IMR-90 (cell line): ENCODE measurements at regions not wholly inside any gene's neighbourhood (a gene's known extent, or its start where the extent isn't known, plus 50 kb on each side); places are given as distances from the start of the nearest gene placed in this dataset.

Experiments
- ATAC-seq: fragments of 200-7000 bp; cut with Tn5 transposase; 2 replicates; pipeline ENCODE4 v1.9.1; 2020; ENCODE audit warnings: low read depth, mild to moderate bottlenecking, moderate library complexity
- BruUV-seq: library from RNA; stranded (reverse); fragments of 400-500 nt; replicated peaks from 2 replicates; lab custom pipeline; 2021; lab: Mats Ljungman, UMichigan
- CTCF ChIA-PET: fragments of 300-600 bp; formaldehyde crosslinking; extraction: SDS; loops from one replicate; lab custom pipeline; 2021; ENCODE audit warnings: antibody characterized with exemption; lab: Yijun Ruan, JAX
- POLR2A ChIA-PET: fragments of 300-600 bp; sonication (Branson Sonifier 250); formaldehyde crosslinking; loops from one replicate; lab custom pipeline; 2022; ENCODE audit warnings: antibody characterized with exemption; ENCODE audit not compliant: unreplicated experiment; lab: Charles Lee
- DNase-seq: peaks from one replicate; pipeline ENCODE4 v3.0.0; 2013
- H2AFZ ChIP-seq: replicated peaks from 2 replicates; pipeline ENCODE3; 2013; ENCODE audit warnings: low read length, mild to moderate bottlenecking; ENCODE audit not compliant: poor library complexity
- H2AK5ac ChIP-seq: 2 replicates; pipeline ENCODE4 v1.6.1; 2013; ENCODE audit warnings: low read depth, low read length, inconsistent platforms
- H2AK9ac ChIP-seq: replicated peaks from 2 replicates; pipeline ENCODE3; 2013; ENCODE audit warnings: mild to moderate bottlenecking, low read depth, low read length, moderate library complexity; ENCODE audit not compliant: poor library complexity
- H2BK120ac ChIP-seq: 2 replicates; pipeline ENCODE4 v1.6.1; 2013; ENCODE audit warnings: low read depth, low read length, inconsistent platforms
- H2BK15ac ChIP-seq: 3 replicates; pipeline ENCODE4 v1.6.1; 2013; ENCODE audit warnings: low read depth, low read length, inconsistent platforms
- H2BK20ac ChIP-seq: 2 replicates; pipeline ENCODE4 v1.6.1; 2013; ENCODE audit warnings: low read depth, mild to moderate bottlenecking, inconsistent platforms, low read length, moderate library complexity
- H2BK5ac ChIP-seq: 2 replicates; pipeline ENCODE4 v1.6.1; 2013; ENCODE audit warnings: mild to moderate bottlenecking, low read depth, low read length, inconsistent platforms; ENCODE audit not compliant: poor library complexity, severe bottlenecking
- H3K14ac ChIP-seq: replicated peaks from 2 replicates; pipeline ENCODE4 v1.6.1; 2013; ENCODE audit warnings: low read depth, low read length, inconsistent platforms
- H3K18ac ChIP-seq: 2 replicates; pipeline ENCODE4 v1.6.1; 2013; ENCODE audit warnings: low read depth, low read length, control low read depth
- H3K23ac ChIP-seq: 2 replicates; pipeline ENCODE4 v1.6.1; 2013; ENCODE audit warnings: low read depth, low read length, inconsistent platforms
- H3K27ac ChIP-seq: 2 replicates; pipeline ENCODE4 v1.5.1; 2013; ENCODE audit warnings: mild to moderate bottlenecking, control low read depth, low read length; ENCODE audit not compliant: insufficient read depth
- H3K27me3 ChIP-seq: 2 replicates; pipeline ENCODE4 v1.6.1; 2013; ENCODE audit warnings: low read length; ENCODE audit not compliant: control insufficient read depth, insufficient read depth
- H3K36me3 ChIP-seq: 2 replicates; pipeline ENCODE4 v1.6.1; 2013; ENCODE audit warnings: low read length, mixed read lengths; ENCODE audit not compliant: control insufficient read depth, insufficient read depth
- H3K4ac ChIP-seq: 2 replicates; pipeline ENCODE4 v1.6.1; 2013; ENCODE audit warnings: low read depth, low read length, inconsistent platforms
- H3K4me1 ChIP-seq: 2 replicates; pipeline ENCODE4 v1.6.1; 2013; ENCODE audit warnings: low read length, mixed read lengths; ENCODE audit not compliant: control insufficient read depth, insufficient read depth
- H3K4me2 ChIP-seq: 2 replicates; pipeline ENCODE4 v1.6.1; 2013; ENCODE audit warnings: low read depth, mild to moderate bottlenecking, control low read depth, low read length, moderate library complexity
- H3K4me3 ChIP-seq: 2 replicates; pipeline ENCODE4 v1.5.1; 2013; ENCODE audit warnings: low read depth, mild to moderate bottlenecking, control low read depth, low read length, moderate library complexity; ENCODE audit not compliant: insufficient read depth
- H3K56ac ChIP-seq: 2 replicates; pipeline ENCODE4 v1.6.1; 2013; ENCODE audit warnings: low read length, inconsistent platforms; ENCODE audit not compliant: insufficient read depth; ENCODE audit errors: extremely low read depth
- H3K79me1 ChIP-seq, 2 experiments: 2 replicates each; pipeline ENCODE4 v1.6.1; 2013; ENCODE audit warnings: low read length in 2 of 2, inconsistent platforms in 1 of 2, low read depth in 1 of 2
- H3K9ac ChIP-seq: 2 replicates; pipeline ENCODE4 v1.6.1; 2013; ENCODE audit warnings: low read depth, low read length, control low read depth
- H3K9me1 ChIP-seq: 2 replicates; pipeline ENCODE4 v1.6.1; 2013; ENCODE audit warnings: low read length, inconsistent platforms; ENCODE audit not compliant: insufficient read depth
- H3K9me3 ChIP-seq: 2 replicates; pipeline ENCODE4 v1.6.1; 2013; ENCODE audit warnings: low read length; ENCODE audit not compliant: control insufficient read depth, insufficient read depth
- H4K20me1 ChIP-seq: 2 replicates; pipeline ENCODE4 v1.6.1; 2013; ENCODE audit warnings: low read length, inconsistent platforms; ENCODE audit not compliant: insufficient read depth
- H4K5ac ChIP-seq: 2 replicates; pipeline ENCODE4 v1.6.1; 2013; ENCODE audit warnings: mild to moderate bottlenecking, low read depth, low read length, control low read depth
- H4K8ac ChIP-seq, 2 experiments: 2 replicates each; pipeline ENCODE4 v1.6.1; 2013; ENCODE audit warnings: low read depth in 2 of 2, low read length in 2 of 2, control low read depth in 1 of 2, inconsistent platforms in 1 of 2
- H4K91ac ChIP-seq: 2 replicates; pipeline ENCODE4 v1.6.1; 2013; ENCODE audit warnings: low read depth, low read length, inconsistent platforms; ENCODE audit not compliant: insufficient read depth
- BHLHE40 ChIP-seq: fragments of 150-350 bp; IDR thresholded peaks from 2 replicates; pipeline ENCODE4 v1.6.1; 2016; ENCODE audit warnings: mild to moderate bottlenecking, low read depth, low read length
- RAD21 ChIP-seq: IDR thresholded peaks from 2 replicates; pipeline ENCODE4 v1.6.1; 2012; ENCODE audit warnings: low read length, improper control_type of control experiment
- SMC3 ChIP-seq: fragments of 150-350 bp; IDR thresholded peaks from 2 replicates; pipeline ENCODE4 v1.6.1; 2016; ENCODE audit warnings: low read depth, mild to moderate bottlenecking, antibody characterized with exemption, low read length, moderate library complexity
- WGBS, 2 experiments: methylation state at CpG; one replicate each; pipeline versions ENCODE4 v1.1.5 to v1.1.7; 2013; ENCODE audit warnings: missing lambda C conversion rate in 2 of 2; ENCODE audit not compliant: insufficient read length in 1 of 2; ENCODE audit errors: extremely low coverage in 2 of 2; 5-methylcytosine and 5-hydroxymethylcytosine counted together
- dilution Hi-C: fragments of 300-500 bp; cut with HindIII; formaldehyde crosslinking; loops from one replicate; pipeline ENCODE4 v1.14.3; 2018; ENCODE audit warnings: low sequenced_read_pairs; ENCODE audit not compliant: unreplicated experiment
- in situ Hi-C: fragments of 300-500 bp; cut with MboI; formaldehyde crosslinking; loops from 3 replicates; pipeline ENCODE4 v1.14.3; 2019; ENCODE audit warnings: low sequenced_read_pairs, inconsistent platforms, mixed read lengths
- intact Hi-C: fragments of 100-400 bp; cut with micrococcal nuclease; formaldehyde crosslinking; loops from 2 replicates; pipeline ENCODE4 v1.10.0; 2022
- TF ChIP-seq, protein P1 (sequence below): fragments of 150-350 bp; IDR thresholded peaks from 2 replicates; pipeline ENCODE4 v1.6.1; 2017; ENCODE audit warnings: mild to moderate bottlenecking, antibody characterized with exemption, low read length, low read depth
- TF ChIP-seq, protein P2 (sequence below): conservative IDR thresholded peaks from 2 replicates; pipeline ENCODE4 v1.5.1; 2012; ENCODE audit warnings: mild to moderate bottlenecking, low read depth, low read length, improper control_type of control experiment
- TF ChIP-seq, protein P3 (sequence below): fragments of 150-350 bp; IDR thresholded peaks from 2 replicates; pipeline ENCODE4 v1.6.1; 2016; ENCODE audit warnings: low read depth, mild to moderate bottlenecking, low read length, moderate library complexity, borderline replicate concordance

DNA sequence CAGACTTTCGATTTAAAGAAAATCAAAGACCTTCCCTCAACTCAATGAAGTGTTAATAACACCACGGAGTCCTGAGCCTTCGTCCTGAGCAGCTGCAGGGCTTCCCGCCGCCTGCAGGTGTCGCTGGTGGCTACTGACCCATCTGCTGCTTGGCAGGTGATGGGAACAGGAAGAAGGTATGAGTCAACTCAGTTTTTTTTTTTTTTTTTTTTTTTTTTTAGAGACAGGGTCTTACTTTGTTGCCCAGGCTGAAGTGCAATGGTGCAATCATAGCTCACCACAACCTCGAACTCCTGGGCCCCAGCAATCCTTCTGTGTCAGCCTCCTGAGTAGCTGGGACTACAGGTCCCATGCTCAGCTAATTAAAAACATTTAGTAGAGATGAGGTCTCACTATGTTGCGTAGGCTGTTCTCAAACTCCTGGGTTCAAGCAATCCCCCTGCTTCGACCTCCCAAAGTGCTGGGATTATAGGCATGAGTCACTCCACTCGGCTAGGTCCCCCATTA, 185.7 kb upstream of the IL12B start:
- H2AK9ac ChIP-seq = no peak overlapping the region
- H4K8ac ChIP-seq = no peak overlapping the region
- H3K27me3 ChIP-seq = peaks cover 4% of the 10 kb centered on the region
- peak; percentile 42 for DNase-seq
- ATAC-seq = 0 out of 2 replicates have a peak, but pooled peaks have one; percentile 48
- peaks cover 5% of the 10 kb centered on the region; the same call in 1 of the 2 replicates for H3K9me1 ChIP-seq
- H3K79me1 ChIP-seq = no peaks in the 10 kb centered on the region
- H2BK120ac ChIP-seq = no peak overlapping the region
- H4K91ac ChIP-seq = no peak overlapping the region
- H3K14ac ChIP-seq = no peak overlapping the region
- H3K9me3 ChIP-seq = no peaks in the 10 kb centered on the region
- H4K5ac ChIP-seq = no peak overlapping the region
- no peak overlapping the region for H2BK5ac ChIP-seq
- no peak overlapping the region for H3K56ac ChIP-seq
- H2BK20ac ChIP-seq = no peak overlapping the region
- H2BK15ac ChIP-seq = no peak overlapping the region
- no peak overlapping the region for H3K4ac ChIP-seq
- H3K27ac ChIP-seq = no peak overlapping the region
- WGBS, 2 experiments = no CpG with 5 or more reads among the region's 10 CpGs
- H4K20me1 ChIP-seq = no peaks in the 10 kb centered on the region
- no peaks in the 10 kb centered on the region for H3K36me3 ChIP-seq
- no peak overlapping the region for H2AFZ ChIP-seq
- TF ChIP-seq, protein P1, sequence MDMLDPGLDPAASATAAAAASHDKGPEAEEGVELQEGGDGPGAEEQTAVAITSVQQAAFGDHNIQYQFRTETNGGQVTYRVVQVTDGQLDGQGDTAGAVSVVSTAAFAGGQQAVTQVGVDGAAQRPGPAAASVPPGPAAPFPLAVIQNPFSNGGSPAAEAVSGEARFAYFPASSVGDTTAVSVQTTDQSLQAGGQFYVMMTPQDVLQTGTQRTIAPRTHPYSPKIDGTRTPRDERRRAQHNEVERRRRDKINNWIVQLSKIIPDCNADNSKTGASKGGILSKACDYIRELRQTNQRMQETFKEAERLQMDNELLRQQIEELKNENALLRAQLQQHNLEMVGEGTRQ = no peak
- TF ChIP-seq, protein P2, sequence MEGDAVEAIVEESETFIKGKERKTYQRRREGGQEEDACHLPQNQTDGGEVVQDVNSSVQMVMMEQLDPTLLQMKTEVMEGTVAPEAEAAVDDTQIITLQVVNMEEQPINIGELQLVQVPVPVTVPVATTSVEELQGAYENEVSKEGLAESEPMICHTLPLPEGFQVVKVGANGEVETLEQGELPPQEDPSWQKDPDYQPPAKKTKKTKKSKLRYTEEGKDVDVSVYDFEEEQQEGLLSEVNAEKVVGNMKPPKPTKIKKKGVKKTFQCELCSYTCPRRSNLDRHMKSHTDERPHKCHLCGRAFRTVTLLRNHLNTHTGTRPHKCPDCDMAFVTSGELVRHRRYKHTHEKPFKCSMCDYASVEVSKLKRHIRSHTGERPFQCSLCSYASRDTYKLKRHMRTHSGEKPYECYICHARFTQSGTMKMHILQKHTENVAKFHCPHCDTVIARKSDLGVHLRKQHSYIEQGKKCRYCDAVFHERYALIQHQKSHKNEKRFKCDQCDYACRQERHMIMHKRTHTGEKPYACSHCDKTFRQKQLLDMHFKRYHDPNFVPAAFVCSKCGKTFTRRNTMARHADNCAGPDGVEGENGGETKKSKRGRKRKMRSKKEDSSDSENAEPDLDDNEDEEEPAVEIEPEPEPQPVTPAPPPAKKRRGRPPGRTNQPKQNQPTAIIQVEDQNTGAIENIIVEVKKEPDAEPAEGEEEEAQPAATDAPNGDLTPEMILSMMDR = peak; percentile 69
- TF ChIP-seq, protein P3, sequence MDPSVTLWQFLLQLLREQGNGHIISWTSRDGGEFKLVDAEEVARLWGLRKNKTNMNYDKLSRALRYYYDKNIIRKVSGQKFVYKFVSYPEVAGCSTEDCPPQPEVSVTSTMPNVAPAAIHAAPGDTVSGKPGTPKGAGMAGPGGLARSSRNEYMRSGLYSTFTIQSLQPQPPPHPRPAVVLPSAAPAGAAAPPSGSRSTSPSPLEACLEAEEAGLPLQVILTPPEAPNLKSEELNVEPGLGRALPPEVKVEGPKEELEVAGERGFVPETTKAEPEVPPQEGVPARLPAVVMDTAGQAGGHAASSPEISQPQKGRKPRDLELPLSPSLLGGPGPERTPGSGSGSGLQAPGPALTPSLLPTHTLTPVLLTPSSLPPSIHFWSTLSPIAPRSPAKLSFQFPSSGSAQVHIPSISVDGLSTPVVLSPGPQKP = no peak
- TF ChIP-seq RAD21 = peak; percentile 69
- TF ChIP-seq SMC3 = peak; percentile 57
- TF ChIP-seq BHLHE40 = no peak; the same call in 1 of the 2 replicates
- no peak overlapping the region for H3K4me2 ChIP-seq
- no peak overlapping the region for H3K4me3 ChIP-seq
- no peak overlapping the region for H3K23ac ChIP-seq
- dilution Hi-C loops = no loop called here
- peaks cover 5% of the 10 kb centered on the region for H3K4me1 ChIP-seq
- intact Hi-C loops = loop anchor here (5.0 to 10.0 kb wide), 3 partner anchors 249 to 446 kb away; partner anchors contain the start of gene ADRA1B
- no peak overlapping the region for H3K9ac ChIP-seq
- no peak overlapping the region for H3K18ac ChIP-seq
- ChIA-PET POLR2A (no interaction called here), CTCF (interaction anchor here (0.6 to 1.2 kb wide), 6 partner anchors 10 to 874 kb away, joined by 3 to 6 read pairs (median 3); no protein-coding TSS in a partner anchor)
- no TSS peak for BruUV-seq
- no peak overlapping the region for H2AK5ac ChIP-seq
- in situ Hi-C loops = no loop called here
